ENCODE measurements at regions not wholly inside any gene's neighbourhood (a gene's known extent, or its start where the extent isn't known, plus 50 kb on each side); places are given as distances from the start of the nearest gene placed in this dataset.

DNA sequence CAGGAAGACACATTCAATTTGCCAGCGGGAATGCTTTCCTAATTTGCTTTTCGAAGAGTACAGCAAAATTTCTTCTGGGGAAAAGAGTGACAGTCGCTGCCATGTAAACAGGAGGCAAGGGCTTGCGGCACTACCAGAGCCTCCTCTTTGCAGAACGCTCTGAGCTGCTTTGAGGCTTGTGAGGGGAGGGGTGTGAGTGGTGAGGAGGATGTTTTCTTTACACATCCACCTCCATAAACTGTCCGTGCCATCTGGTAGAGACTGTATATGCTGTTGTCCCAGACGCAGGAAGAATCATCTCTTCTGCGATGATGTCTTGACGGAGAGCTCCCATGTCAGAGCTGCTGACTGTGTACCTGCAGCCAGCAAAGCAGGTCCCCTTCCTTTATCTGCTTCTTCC is 138.0 kb downstream of the SOCS6 start:
- no peak overlapping the region for H3K4me3 ChIP-seq (ENCODE audit: low read depth, low read length)
- no peak overlapping the region for H3K9ac ChIP-seq (ENCODE audit: low read depth, low read length)
- no peaks in the 10 kb centered on the region for H3K9me3 ChIP-seq (ENCODE audit: control insufficient read depth, insufficient read depth, low read length)
- no peak overlapping the region for H3K27ac ChIP-seq (ENCODE audit: low read depth, low read length)
- H3K4me1 ChIP-seq (ENCODE audit: control insufficient read depth, insufficient read depth, low read length) = peaks cover 24% of the 10 kb centered on the region
- no peaks in the 10 kb centered on the region for H3K36me3 ChIP-seq (ENCODE audit: control insufficient read depth, insufficient read depth, low read length)
- H3K27me3 ChIP-seq (ENCODE audit: control insufficient read depth, insufficient read depth, low read length) = no peaks in the 10 kb centered on the region

DNA sequence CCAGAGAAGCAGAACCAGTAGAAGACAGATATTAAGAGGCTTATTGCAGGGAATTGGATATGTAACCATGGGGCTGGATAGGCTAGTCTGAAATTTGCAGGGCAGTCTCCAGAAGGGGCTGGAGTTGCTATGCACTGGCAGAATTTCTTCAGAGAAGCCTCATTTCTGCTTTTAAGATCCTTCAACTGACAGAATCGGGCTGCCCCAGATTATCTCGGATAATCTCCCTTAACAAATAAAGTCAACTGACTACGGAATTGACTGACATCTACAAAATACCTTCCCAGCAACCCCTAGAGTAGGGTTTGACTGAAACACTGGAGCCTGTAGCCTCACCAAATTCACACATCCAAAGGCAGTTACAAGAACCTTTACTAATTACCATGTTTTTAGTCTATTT is 136.4 kb downstream of the SOCS6 start:
- Histone ChIP-seq H3K27ac (ENCODE audit: low read depth, low read length) (no peak overlapping the region), H3K36me3 (ENCODE audit: control insufficient read depth, insufficient read depth, low read length) (no peaks in the 10 kb centered on the region), H3K9ac (ENCODE audit: low read depth, low read length) (no peak overlapping the region), H3K4me3 (ENCODE audit: low read depth, low read length) (no peak overlapping the region), H3K27me3 (ENCODE audit: control insufficient read depth, insufficient read depth, low read length) (no peaks in the 10 kb centered on the region), H3K4me1 (ENCODE audit: control insufficient read depth, insufficient read depth, low read length) (peaks cover 29% of the 10 kb centered on the region), H3K9me3 (ENCODE audit: control insufficient read depth, insufficient read depth, low read length) (no peaks in the 10 kb centered on the region)

DNA sequence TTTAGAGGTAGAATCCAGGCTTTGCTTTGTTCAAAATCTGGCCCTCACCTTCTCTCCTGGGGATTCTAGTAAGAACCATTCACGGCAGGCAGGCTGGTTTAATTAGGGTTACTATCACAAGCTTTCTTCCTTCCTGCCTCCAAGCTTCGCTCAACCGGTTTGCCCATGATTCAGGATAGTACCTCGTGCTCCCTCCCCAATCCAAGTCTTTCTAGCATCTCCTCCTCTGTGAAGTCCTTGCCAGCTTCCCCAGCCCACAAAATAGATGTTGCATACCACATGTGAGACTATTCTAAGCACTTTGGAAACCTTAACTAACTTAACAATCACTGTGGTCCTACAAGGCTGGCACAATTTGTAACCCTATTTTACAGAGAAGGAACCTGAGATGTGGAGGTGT is 135.1 kb downstream of the SOCS6 start:
- H3K36me3 ChIP-seq (ENCODE audit: control insufficient read depth, insufficient read depth, low read length) = no peaks in the 10 kb centered on the region
- H3K4me1 ChIP-seq (ENCODE audit: control insufficient read depth, insufficient read depth, low read length) = peaks cover 29% of the 10 kb centered on the region
- no peaks in the 10 kb centered on the region for H3K9me3 ChIP-seq (ENCODE audit: control insufficient read depth, insufficient read depth, low read length)
- H3K27ac ChIP-seq (ENCODE audit: low read depth, low read length) = no peak overlapping the region
- no peak overlapping the region for H3K4me3 ChIP-seq (ENCODE audit: low read depth, low read length)
- H3K9ac ChIP-seq (ENCODE audit: low read depth, low read length) = no peak overlapping the region
- H3K27me3 ChIP-seq (ENCODE audit: control insufficient read depth, insufficient read depth, low read length) = no peaks in the 10 kb centered on the region

DNA sequence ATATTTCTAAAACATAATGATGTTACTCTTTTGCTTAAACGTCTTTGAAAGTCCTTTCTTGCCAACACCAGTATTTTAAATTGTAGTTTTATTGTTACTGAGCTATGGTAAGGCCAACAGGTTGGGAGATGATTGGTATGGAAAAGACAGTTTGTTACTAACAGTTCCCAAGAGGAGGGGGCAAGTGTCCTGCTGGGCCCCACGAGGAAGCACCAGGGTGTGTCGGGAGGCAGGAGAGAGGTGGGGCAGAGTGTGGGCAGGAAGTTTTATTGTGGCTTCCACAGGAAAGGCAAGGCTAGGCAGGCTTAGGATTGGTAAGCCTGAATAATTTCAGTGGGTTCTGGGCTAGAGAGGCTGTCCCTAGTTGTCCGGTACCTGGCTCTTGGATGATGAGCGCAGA is 134.3 kb downstream of the SOCS6 start:
- no peak overlapping the region for H3K9ac ChIP-seq (ENCODE audit: low read depth, low read length)
- peak overlapping the region; percentile 47 for H3K27ac ChIP-seq (ENCODE audit: low read depth, low read length)

DNA sequence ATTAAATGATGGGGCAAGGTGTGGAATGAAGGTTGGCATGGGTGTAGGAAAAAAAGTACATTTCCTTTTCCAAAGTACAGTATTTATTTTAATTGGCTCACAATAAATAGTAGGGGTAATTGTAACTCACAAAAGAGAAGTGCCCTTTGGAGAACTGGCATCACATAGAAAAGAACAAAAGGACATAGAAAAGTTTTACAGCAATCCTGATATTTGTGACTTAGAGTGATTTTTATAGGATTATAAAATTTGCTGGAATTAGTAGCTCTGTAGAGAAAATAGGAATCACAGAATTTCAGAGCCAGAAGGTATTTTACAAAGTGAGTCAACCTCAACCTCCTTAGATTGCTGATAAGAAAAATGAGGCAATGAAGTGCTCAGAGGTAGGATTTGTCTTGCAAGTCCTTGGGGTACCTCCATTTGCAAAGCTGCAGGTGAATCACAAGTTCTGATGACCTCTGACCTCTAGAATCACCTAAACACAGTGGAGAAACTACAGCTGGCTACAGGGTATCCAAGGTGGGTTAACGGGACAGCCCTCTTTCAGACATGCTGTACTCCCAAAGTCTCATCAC is 133.6 kb downstream of the SOCS6 start:
- no peaks in the 10 kb centered on the region for H3K36me3 ChIP-seq (ENCODE audit: control insufficient read depth, insufficient read depth, low read length)
- no peaks in the 10 kb centered on the region for H3K27me3 ChIP-seq (ENCODE audit: control insufficient read depth, insufficient read depth, low read length)
- H3K4me1 ChIP-seq (ENCODE audit: control insufficient read depth, insufficient read depth, low read length) = peaks cover 29% of the 10 kb centered on the region
- no peaks in the 10 kb centered on the region for H3K9me3 ChIP-seq (ENCODE audit: control insufficient read depth, insufficient read depth, low read length)
- no peak overlapping the region for H3K9ac ChIP-seq (ENCODE audit: low read depth, low read length)
- H3K27ac ChIP-seq (ENCODE audit: low read depth, low read length) = peak overlapping the region; percentile 47
- H3K4me3 ChIP-seq (ENCODE audit: low read depth, low read length) = no peak overlapping the region

More for the DNA sequence above, 134.3 kb downstream of the SOCS6 start:
- no peaks in the 10 kb centered on the region for H3K36me3 ChIP-seq (ENCODE audit: control insufficient read depth, insufficient read depth, low read length)
- no peak overlapping the region for H3K4me3 ChIP-seq (ENCODE audit: low read depth, low read length)
- H3K4me1 ChIP-seq (ENCODE audit: control insufficient read depth, insufficient read depth, low read length) = peaks cover 29% of the 10 kb centered on the region
- H3K9me3 ChIP-seq (ENCODE audit: control insufficient read depth, insufficient read depth, low read length) = no peaks in the 10 kb centered on the region
- H3K27me3 ChIP-seq (ENCODE audit: control insufficient read depth, insufficient read depth, low read length) = no peaks in the 10 kb centered on the region

DNA sequence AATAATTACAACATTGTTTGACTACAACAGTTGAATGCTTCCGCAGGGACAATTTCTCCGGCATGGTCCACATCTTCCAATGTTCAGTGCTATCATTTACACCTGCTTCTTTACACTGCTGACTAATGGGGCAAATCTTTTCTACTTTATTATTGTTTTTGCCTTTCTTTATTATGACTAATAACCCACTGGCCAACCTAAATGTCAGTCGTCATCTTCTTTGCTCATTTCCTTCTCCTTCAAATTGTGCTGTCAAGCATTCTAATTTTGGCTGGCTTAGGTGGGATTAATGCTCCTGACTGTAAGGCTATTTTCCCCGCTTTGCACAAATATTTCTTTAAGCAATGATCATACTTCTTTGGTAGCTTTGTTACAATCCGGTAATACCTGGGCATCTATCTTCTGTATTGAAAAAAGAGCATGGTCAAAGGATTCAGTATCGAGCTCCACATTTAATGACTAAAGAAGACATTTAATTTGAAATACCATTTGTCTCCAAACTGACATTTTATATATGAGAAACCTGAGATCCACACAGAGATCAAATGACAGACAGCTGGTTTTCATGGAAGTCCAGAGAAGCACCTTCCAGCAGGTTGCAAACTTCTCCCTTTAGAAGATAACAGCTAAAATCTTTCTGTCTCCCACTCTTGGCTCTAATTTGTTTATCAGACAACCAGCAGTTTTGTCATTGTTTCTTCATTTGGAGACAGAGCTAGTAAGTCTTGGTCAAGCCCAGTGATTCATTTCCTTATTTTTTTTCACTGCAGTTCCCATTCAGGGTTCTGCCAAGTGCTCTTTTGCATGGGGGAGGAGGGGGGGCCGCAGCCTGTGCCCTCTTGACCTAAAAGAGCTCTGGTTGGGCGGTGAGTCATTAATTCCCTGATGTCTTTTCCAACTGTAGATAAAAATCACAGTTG is 132.9 kb downstream of the SOCS6 start:
- no peak overlapping the region for H3K4me3 ChIP-seq (ENCODE audit: low read depth, low read length)
- H3K27ac ChIP-seq (ENCODE audit: low read depth, low read length) = peak overlapping the region; percentile 54
- H3K27me3 ChIP-seq (ENCODE audit: control insufficient read depth, insufficient read depth, low read length) = no peaks in the 10 kb centered on the region
- no peak overlapping the region for H3K9ac ChIP-seq (ENCODE audit: low read depth, low read length)
- H3K36me3 ChIP-seq (ENCODE audit: control insufficient read depth, insufficient read depth, low read length) = no peaks in the 10 kb centered on the region
- H3K9me3 ChIP-seq (ENCODE audit: control insufficient read depth, insufficient read depth, low read length) = no peaks in the 10 kb centered on the region
- peaks cover 29% of the 10 kb centered on the region for H3K4me1 ChIP-seq (ENCODE audit: control insufficient read depth, insufficient read depth, low read length)

DNA sequence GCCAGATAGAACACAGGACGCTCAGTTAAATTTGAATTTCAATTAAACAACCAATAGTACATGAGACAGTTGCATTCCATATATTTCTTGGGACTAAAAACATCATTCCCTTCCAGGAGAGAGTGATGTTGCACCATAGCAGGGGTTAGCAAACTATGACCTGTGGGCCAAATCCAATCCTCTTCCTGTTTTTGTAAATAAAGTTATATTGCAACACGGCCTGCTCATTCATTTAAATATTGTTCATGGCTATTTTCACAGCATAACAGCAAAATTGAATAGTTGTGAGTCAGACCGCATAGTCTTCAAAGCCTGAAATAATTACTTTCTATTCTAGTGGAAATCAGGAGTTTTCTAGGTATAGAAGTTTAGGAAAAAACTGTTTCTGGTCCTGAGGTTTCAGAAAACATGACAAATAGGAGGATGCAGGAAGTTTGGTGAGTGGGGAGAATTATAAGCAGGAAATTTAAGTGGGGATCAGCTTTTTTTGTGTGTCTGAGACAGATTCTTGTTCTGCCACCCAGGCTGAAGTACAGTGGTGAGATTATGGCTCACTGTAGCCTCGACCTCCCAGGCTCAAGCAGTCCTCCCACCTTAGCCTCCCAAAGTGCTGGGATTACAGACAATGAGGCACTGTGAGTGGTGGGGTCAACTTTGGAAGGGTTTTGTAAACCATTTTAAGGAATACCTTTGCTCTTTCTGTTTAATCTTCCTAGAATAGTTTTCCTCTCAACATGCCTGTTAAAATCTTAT is 131.5 kb downstream of the SOCS6 start:
- Histone ChIP-seq H3K4me1 (ENCODE audit: control insufficient read depth, insufficient read depth, low read length) (peaks cover 29% of the 10 kb centered on the region), H3K27me3 (ENCODE audit: control insufficient read depth, insufficient read depth, low read length) (no peaks in the 10 kb centered on the region), H3K9me3 (ENCODE audit: control insufficient read depth, insufficient read depth, low read length) (no peaks in the 10 kb centered on the region), H3K9ac (ENCODE audit: low read depth, low read length) (no peak overlapping the region), H3K36me3 (ENCODE audit: control insufficient read depth, insufficient read depth, low read length) (no peaks in the 10 kb centered on the region), H3K27ac (ENCODE audit: low read depth, low read length) (no peak overlapping the region), H3K4me3 (ENCODE audit: low read depth, low read length) (no peak overlapping the region)

DNA sequence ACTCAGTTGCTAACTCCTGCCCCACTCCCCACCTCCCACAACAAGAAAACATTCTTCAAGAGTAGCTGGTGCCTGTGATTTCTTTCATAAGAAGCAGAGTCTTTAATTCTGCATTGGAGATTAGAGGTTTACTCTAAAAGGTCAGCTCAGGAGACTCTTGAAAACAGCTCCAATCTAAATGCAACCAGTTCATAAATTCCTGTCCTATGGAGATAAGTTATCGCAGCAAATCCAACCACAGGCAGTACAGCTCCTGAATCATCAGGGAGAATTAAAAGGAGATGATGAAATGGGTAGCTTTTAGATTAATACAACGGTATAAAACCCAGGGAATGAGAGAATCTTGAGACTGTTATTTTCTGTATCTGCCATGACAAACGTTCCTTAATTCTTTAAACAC is 130.7 kb downstream of the SOCS6 start:
- Histone ChIP-seq H3K27ac (ENCODE audit: low read depth, low read length) (no peak overlapping the region), H3K4me3 (ENCODE audit: low read depth, low read length) (no peak overlapping the region)

DNA sequence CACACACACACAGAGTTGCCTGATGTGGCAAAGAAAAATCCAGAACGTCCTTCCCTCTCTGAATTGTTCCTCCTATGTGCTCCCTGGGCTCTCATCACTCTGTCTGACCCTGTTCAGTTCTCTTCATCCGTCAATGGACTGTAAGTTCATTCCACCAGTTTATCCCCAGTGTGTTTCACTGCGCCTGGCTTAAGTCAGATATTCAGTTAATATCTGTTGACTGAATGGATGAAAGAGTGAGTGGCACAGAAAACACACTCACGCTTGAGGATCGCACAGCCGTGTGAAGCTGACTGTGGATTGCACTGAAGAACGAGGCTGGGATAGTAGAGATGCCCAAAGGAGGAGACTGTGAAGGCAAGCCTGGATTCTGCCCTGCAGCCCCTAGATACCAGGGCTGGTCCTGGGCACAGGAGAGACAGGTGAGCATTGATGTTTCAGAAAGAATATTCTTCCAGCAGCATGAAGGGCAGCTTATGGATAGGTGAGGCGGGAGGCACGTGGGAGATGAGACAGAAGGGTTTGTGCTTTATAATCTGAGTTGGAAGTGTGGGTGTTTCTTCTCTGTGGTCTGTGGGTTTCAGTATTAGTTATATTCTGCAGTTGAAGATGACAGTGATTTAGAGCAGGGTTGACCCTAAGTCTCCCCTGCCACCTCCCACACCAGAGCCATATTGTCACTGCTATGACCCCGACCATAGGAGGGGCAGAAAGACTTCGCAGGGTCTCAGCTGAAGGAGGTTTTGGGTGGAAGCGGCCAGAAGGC is 129.9 kb downstream of the SOCS6 start:
- Histone ChIP-seq H3K9me3 (ENCODE audit: control insufficient read depth, insufficient read depth, low read length) (no peaks in the 10 kb centered on the region), H3K4me3 (ENCODE audit: low read depth, low read length) (no peak overlapping the region), H3K27ac (ENCODE audit: low read depth, low read length) (no peak overlapping the region), H3K27me3 (ENCODE audit: control insufficient read depth, insufficient read depth, low read length) (no peaks in the 10 kb centered on the region), H3K9ac (ENCODE audit: low read depth, low read length) (no peak overlapping the region), H3K4me1 (ENCODE audit: control insufficient read depth, insufficient read depth, low read length) (peaks cover 24% of the 10 kb centered on the region), H3K36me3 (ENCODE audit: control insufficient read depth, insufficient read depth, low read length) (no peaks in the 10 kb centered on the region)

More for the DNA sequence above, 130.7 kb downstream of the SOCS6 start:
- Histone ChIP-seq H3K9ac (ENCODE audit: low read depth, low read length) (no peak overlapping the region), H3K4me1 (ENCODE audit: control insufficient read depth, insufficient read depth, low read length) (peaks cover 29% of the 10 kb centered on the region), H3K9me3 (ENCODE audit: control insufficient read depth, insufficient read depth, low read length) (no peaks in the 10 kb centered on the region), H3K36me3 (ENCODE audit: control insufficient read depth, insufficient read depth, low read length) (no peaks in the 10 kb centered on the region), H3K27me3 (ENCODE audit: control insufficient read depth, insufficient read depth, low read length) (no peaks in the 10 kb centered on the region)

DNA sequence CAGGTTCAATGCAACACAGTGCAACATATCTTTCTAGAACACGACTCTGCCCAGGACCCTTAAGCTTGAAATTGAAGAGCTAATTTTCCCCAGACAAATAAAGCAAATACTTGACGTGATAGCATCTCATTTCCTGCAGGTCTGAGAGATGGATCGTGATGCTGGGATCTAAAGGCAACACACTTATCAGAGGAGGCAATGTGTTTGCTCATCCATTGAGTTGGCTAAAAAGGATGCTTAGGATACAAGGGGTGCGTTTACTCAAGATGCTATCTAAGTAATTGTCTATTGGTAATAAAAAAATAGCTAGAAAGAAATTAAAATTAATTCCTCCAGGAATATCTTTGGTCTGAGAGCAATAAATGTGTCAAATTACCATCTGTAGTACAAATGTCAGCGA is 129.0 kb downstream of the SOCS6 start:
- H3K4me1 ChIP-seq (ENCODE audit: control insufficient read depth, insufficient read depth, low read length) = peaks cover 15% of the 10 kb centered on the region
- no peaks in the 10 kb centered on the region for H3K27me3 ChIP-seq (ENCODE audit: control insufficient read depth, insufficient read depth, low read length)
- H3K9me3 ChIP-seq (ENCODE audit: control insufficient read depth, insufficient read depth, low read length) = no peaks in the 10 kb centered on the region
- H3K4me3 ChIP-seq (ENCODE audit: low read depth, low read length) = no peak overlapping the region
- no peak overlapping the region for H3K9ac ChIP-seq (ENCODE audit: low read depth, low read length)
- no peak overlapping the region for H3K27ac ChIP-seq (ENCODE audit: low read depth, low read length)
- H3K36me3 ChIP-seq (ENCODE audit: control insufficient read depth, insufficient read depth, low read length) = no peaks in the 10 kb centered on the region
